ENCODE measurements at regions not wholly inside any gene's neighbourhood (a gene's known extent, or its start where the extent isn't known, plus 50 kb on each side); places are given as distances from the start of the nearest gene placed in this dataset.

DNA sequence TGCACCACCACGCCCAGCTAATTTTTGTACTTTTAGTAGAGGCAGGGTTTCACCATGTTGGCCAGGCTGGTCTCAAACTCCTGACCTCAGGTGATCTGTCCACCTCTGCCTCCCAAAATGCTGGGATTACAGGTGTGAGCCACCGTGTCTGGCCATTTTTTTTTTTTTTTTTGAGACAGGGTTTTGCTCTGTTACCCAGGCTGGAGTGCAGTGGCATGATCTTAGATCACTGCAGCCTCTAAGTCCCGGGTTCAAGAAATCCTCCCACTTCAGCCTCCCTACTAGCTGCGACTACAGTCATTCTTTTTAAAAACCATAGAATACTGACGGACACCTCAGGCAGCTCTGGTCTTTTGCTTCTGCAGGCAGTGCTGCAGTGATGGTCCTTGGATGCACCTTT, 54.9 kb upstream of the PTPN1 start:
- in situ Hi-C loops (cut with MboI; ENCODE audit: low sequenced_read_pairs), result loop anchor here (10.0 kb wide), 1 partner anchor 110 kb away; no protein-coding TSS in a partner anchor

DNA sequence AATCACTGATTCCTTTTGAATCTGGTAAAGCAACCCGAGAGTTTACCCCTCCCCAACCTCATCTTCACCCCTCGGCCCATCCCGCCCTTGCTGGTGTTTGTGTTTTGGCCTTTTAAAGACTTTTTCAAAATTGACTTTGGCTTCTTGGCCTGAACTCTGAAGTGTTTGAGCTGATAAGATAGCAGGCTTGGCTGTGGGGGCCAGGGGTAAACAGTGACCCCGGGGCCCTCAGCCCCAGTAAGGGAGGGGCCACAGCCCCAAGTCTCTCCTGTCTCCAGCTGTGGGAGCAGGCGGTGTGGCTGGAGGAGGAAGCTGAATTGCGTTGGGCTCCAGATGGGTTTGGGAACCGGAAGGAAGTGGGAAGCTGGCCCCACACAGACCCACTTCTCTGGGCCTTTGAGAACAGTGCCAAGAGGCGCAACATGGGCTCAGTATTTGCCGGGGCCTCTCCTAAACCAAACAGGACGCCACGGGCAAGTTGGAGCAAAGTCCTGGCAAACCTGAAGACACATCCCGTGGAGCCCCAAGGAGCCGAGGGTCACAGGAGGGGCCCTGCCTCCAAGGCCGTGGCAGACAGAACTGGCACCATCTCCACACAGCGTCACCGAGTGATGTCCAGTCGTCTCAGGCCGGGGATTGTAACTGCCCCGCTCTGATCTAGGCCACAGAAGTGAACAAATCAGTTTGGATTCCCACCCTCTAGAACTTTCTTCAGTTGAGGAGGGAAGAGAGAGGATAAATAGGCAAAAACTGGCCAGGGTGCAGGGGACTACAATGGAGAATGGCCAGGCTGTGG, 54.3 kb upstream of the PTPN1 start:
- in situ Hi-C loops (cut with MboI; ENCODE audit: low sequenced_read_pairs), result loop anchor here (10.0 kb wide), 1 partner anchor 111 kb away; no protein-coding TSS in a partner anchor

DNA sequence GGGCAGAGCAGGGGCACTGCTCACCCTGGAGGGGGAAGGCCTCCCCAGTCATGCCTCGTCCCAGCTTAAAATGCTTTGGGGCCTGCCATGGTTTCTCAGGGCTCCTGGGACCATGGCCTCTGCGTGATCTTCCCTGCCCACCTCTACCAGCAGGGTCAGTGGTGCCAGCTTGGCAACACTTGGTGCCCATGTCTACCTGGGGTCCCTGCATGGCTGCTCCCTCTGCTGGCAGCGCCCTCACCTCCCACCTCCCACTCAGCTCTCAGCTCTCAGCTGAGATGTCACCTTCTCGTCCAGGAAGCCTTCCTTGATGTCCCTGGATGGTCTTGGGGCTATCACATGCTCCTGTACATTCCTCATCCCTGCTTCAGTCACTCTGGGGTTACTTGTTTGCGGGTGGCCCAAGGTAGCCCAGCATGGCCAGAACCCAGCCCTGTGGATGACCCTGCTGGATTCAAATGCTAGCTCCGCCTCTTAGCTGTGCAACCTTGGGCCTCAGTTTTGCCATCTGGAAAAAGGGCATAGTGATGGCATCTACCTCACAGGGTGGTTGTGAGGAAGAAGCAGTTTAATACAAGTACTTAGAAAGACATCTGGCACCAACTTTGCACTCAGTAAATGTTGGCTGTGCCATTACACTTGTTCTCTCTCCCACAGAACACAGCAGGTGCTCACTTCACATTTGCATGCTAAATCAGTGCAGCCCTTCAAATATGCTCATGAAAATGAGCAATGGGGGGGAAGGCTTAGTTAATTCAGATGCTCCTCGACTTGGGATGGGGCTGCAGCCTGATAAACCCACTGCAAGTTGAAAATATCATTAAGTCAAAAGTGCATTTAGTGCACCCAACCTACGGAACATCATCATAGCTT, 53.5 kb upstream of the PTPN1 start:
- in situ Hi-C loops (cut with MboI; ENCODE audit: low sequenced_read_pairs), result loop anchor here (10.0 kb wide), 1 partner anchor 112 kb away; no protein-coding TSS in a partner anchor

DNA sequence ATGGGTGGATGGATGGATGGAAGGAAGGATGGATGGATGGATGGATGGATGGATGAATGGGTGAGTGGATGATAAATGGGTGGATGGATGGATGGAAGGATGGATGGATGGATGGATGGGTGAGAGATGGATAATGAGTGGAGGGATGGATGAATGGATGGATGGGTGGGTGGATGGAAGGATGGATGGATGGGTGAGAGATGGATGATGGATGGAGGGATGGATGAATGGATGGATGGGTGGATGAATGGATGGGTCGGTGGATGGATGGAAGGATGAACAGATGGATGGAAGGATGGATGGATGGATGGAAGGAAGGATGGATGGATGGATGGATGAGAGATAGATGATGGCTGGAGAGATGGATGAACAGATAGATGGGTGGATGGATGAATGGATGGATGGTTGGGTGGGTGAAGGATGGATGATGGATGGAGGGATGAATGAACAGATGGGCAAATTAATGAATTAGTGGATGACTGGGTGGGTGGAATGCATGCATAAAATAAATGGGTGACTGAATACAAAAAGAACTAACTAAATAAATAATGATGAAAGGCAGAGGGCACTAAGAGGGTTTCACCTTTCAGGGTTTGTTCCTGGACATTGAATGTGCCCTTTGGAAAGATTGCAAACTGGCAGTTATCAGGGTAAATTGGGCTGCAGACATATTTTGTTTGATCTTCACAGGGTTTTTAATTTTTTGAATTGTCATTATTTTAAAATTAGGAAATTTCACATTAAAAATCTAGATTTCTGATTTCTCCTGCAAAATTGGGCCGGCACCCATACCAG, 50.9 kb upstream of the PTPN1 start:
- in situ Hi-C loops (cut with MboI; ENCODE audit: low sequenced_read_pairs), result loop anchor here (10.0 kb wide), 1 partner anchor 115 kb away; no protein-coding TSS in a partner anchor

DNA sequence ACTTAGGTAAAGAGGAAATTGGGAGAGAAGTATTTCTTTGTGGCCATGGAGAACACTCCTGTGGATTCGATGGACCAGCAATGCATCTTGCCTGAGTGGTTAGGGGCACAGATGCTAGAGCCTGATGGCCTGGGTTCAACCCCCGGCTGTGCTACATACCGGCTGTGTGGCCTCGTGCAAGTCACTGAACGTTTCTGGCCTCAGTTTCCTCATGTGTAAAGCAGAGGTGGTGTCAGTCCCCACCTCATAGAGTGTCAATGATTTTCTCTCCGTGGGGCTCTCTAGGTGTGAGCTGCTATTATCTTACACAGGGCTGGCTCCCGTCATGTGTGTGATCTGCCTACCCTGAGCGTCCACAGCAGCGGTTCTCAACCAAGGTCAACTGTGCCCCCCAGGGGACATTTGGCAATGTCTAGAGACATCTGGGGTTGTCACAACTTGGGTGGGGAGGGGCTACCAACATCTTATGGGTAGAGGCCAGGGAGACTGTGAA, 50.0 kb upstream of the PTPN1 start:
- in situ Hi-C loops (cut with MboI; ENCODE audit: low sequenced_read_pairs), result loop anchor here (5.0 kb wide), 1 partner anchor 273 kb away; no protein-coding TSS in a partner anchor

All from HL-60/S4 treated with phorbol 12-myristate 13-acetate at 8.2 ng/mL for 4 days and 3 days (cell line).